ENCODE measurements at regions not wholly inside any gene's neighbourhood (a gene's known extent, or its start where the extent isn't known, plus 50 kb on each side); places are given as distances from the start of the nearest gene placed in this dataset.
A peak's percentile ranks its signal among the peaks of the same experiment; 100 is the strongest.

DNA sequence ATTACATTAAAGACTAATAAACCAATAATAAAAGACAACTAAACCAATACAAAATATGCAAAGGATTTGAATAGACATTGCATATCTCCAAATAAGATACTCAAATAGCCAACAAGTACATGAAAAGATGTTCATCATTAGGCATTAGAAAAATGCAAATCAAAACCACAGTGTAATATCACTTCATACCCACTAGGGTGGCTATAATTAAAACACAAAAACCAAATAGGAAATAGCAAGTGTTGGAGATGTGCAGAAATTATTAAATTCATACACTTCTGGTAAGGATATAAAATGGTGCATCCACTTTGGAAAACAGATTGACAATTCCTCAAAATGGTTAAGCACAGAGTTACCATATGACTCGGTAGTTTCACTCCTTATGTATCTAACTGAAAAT, 860.8 kb upstream of the DIAPH2 start:
- CTCF ChIA-PET: no interaction called here
- no peak for TF ChIP-seq FOXS1 (CRISPR knock-in tag; IDR thresholded peaks at IDR 0.05)
- TF ChIP-seq, protein P1, sequence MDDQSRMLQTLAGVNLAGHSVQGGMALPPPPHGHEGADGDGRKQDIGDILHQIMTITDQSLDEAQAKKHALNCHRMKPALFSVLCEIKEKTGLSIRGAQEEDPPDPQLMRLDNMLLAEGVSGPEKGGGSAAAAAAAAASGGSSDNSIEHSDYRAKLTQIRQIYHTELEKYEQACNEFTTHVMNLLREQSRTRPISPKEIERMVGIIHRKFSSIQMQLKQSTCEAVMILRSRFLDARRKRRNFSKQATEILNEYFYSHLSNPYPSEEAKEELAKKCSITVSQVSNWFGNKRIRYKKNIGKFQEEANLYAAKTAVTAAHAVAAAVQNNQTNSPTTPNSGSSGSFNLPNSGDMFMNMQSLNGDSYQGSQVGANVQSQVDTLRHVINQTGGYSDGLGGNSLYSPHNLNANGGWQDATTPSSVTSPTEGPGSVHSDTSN (IDR thresholded peaks at IDR 0.05): no peak
- TF ChIP-seq SMC3 (IDR thresholded peaks at IDR 0.05): no peak
- no peak for TF ChIP-seq KDM5A (IDR thresholded peaks at IDR 0.05)
- no peak for TF ChIP-seq FOSB (CRISPR knock-in tag; IDR thresholded peaks at IDR 0.05)
- TF ChIP-seq ZFP36 (IDR thresholded peaks at IDR 0.05; ENCODE audit: borderline replicate concordance, partially characterized antibody): no peak
- TF ChIP-seq JUN (IDR thresholded peaks at IDR 0.05): no peak
- 0% methylated on average over 1 of the region's 1 CpG for WGBS (ENCODE audit: missing lambda C conversion rate)

DNA sequence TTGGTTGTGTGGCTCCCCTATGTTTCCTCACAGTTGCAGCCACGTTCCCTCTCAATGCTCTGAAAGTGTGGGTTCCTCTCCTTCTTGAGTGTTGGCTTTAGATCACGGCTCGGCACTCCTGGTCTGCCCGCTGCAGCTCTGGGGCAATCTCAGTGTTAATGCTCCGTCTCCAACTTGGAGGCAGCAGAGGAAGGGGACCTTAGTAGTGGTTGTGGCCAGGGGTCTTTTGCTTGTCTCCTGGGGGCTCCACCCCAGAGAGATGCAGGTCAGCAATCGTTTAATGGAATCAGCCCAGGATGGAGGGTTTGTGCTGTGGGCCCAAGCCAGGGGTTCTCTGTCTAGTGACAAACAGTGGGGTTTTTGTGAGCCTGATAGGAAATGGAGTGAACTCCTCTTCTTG, 849.4 kb upstream of the DIAPH2 start:
- H3K4me3 ChIP-seq: no peak overlapping the region
- no peaks in the 10 kb centered on the region for H3K9me3 ChIP-seq
- no peak for ATAC-seq
- POLR2A ChIA-PET: no interaction called here
- CTCF ChIA-PET: no interaction called here
- H3K4me1 ChIP-seq: no peaks in the 10 kb centered on the region
- WGBS (ENCODE audit: missing lambda C conversion rate): 33% methylated on average over 4 of the region's 6 CpGs
- FAIRE-seq: no peak
- no peak for DNase-seq (ENCODE audit: low read depth in 1 of 2, low spot score in 1 of 2)
- no peak overlapping the region for H3K27ac ChIP-seq
- no peak overlapping the region for H3K4me2 ChIP-seq
- TF ChIP-seq ESRRA (IDR thresholded peaks at IDR 0.05; ENCODE audit: borderline replicate concordance, low read length) (no peak), NPAS2 (CRISPR knock-in tag; IDR thresholded peaks at IDR 0.05; ENCODE audit: borderline replicate concordance) (no peak), NFE2L2 (conservative IDR thresholded peaks at IDR 0.05; ENCODE audit: low read length) (no peak), EHF (CRISPR knock-in tag; IDR thresholded peaks at IDR 0.05) (no peak), HOXB13 (CRISPR knock-in tag; IDR thresholded peaks at IDR 0.05; ENCODE audit: low read depth) (no peak), MAFK (IDR thresholded peaks at IDR 0.05; ENCODE audit: partially characterized antibody) (no peak), MYC (IDR thresholded peaks at IDR 0.05; ENCODE audit: borderline replicate concordance, low read length) (no peak), EP300 (IDR thresholded peaks at IDR 0.05) (no peak), CHD2 (IDR thresholded peaks at IDR 0.05; ENCODE audit: low read length, partially characterized antibody) (no peak), HOXB5 (CRISPR knock-in tag; IDR thresholded peaks at IDR 0.05) (no peak), HOXA7 (CRISPR knock-in tag; IDR thresholded peaks at IDR 0.05) (no peak), CBX2 (IDR thresholded peaks at IDR 0.05; ENCODE audit: borderline replicate concordance, low read depth) (no peak), CHD4 (IDR thresholded peaks at IDR 0.05; ENCODE audit: borderline replicate concordance) (no peak), RAD21 (conservative IDR thresholded peaks at IDR 0.05 in 1 of 2, IDR thresholded peaks at IDR 0.05 in 1 of 2) (no peak), FOXS1 (CRISPR knock-in tag; IDR thresholded peaks at IDR 0.05) (no peak), JUNB (IDR thresholded peaks at IDR 0.05) (no peak)
- TF ChIP-seq, protein P2, sequence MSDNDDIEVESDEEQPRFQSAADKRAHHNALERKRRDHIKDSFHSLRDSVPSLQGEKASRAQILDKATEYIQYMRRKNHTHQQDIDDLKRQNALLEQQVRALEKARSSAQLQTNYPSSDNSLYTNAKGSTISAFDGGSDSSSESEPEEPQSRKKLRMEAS (IDR thresholded peaks at IDR 0.05): no peak
- TF ChIP-seq, protein P3, sequence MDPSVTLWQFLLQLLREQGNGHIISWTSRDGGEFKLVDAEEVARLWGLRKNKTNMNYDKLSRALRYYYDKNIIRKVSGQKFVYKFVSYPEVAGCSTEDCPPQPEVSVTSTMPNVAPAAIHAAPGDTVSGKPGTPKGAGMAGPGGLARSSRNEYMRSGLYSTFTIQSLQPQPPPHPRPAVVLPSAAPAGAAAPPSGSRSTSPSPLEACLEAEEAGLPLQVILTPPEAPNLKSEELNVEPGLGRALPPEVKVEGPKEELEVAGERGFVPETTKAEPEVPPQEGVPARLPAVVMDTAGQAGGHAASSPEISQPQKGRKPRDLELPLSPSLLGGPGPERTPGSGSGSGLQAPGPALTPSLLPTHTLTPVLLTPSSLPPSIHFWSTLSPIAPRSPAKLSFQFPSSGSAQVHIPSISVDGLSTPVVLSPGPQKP (IDR thresholded peaks at IDR 0.05; ENCODE audit: low read depth, low read length): no peak
- TF ChIP-seq, protein P4, sequence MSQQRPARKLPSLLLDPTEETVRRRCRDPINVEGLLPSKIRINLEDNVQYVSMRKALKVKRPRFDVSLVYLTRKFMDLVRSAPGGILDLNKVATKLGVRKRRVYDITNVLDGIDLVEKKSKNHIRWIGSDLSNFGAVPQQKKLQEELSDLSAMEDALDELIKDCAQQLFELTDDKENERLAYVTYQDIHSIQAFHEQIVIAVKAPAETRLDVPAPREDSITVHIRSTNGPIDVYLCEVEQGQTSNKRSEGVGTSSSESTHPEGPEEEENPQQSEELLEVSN (IDR thresholded peaks at IDR 0.05; ENCODE audit: borderline replicate concordance, low read depth): no peak

More for the DNA sequence above, 860.8 kb upstream of the DIAPH2 start:
- no peak for ATAC-seq
- Histone ChIP-seq H3K4me1 (no peaks in the 10 kb centered on the region), H3K4me3 (no peak overlapping the region), H3K27ac (no peak overlapping the region), H3K9me3 (no peaks in the 10 kb centered on the region), H3K4me2 (no peak overlapping the region)
- no peak for DNase-seq (ENCODE audit: low read depth in 1 of 2, low spot score in 1 of 2)
- peak; percentile 59 for FAIRE-seq
- POLR2A ChIA-PET: no interaction called here
